Panc1 (cell line): ENCODE measurements at regions not wholly inside any gene's neighbourhood (a gene's known extent, or its start where the extent isn't known, plus 50 kb on each side); places are given as distances from the start of the nearest gene placed in this dataset.

Experiments used
- CTCF ChIP-seq: fragments of 450-650 bp; IDR thresholded peaks from 2 replicates; pipeline ENCODE4 v1.5.1; 2017; ENCODE audit warnings: mild to moderate bottlenecking
- REST ChIP-seq, 2 experiments: IDR thresholded peaks; 2 replicates each; pipeline ENCODE4 v1.6.1; 2011 to 2012; ENCODE audit warnings: low read depth in 2 of 2, control low read depth in 1 of 2, low read length in 1 of 2, mild to moderate bottlenecking in 1 of 2, moderate library complexity in 1 of 2; ENCODE audit not compliant: insufficient read depth in 1 of 2
- TCF7L2 ChIP-seq: IDR thresholded peaks from 2 replicates; pipeline ENCODE4 v1.6.1; 2011; ENCODE audit warnings: mild to moderate bottlenecking, low read depth, low read length, inconsistent platforms

GRCh38 chr5:165525271-165525670, 2019.9 kb downstream of the MAT2B start:
- TF ChIP-seq CTCF, result no peak
- no peak for TF ChIP-seq TCF7L2
- TF ChIP-seq REST (IDR thresholded peaks at IDR 0.05; ENCODE audit: insufficient read depth in 1 of 2, low read depth in 2 of 2, low read length in 1 of 2), result no peak
